ENCODE measurements at regions not wholly inside any gene's neighbourhood (a gene's known extent, or its start where the extent isn't known, plus 50 kb on each side); places are given as distances from the start of the nearest gene placed in this dataset.
"Not testable (repeated sequence)": the region's sequence is repeated elsewhere in the genome, so short reads cannot be mapped to it uniquely, and the experiment has no call there.

DNA sequence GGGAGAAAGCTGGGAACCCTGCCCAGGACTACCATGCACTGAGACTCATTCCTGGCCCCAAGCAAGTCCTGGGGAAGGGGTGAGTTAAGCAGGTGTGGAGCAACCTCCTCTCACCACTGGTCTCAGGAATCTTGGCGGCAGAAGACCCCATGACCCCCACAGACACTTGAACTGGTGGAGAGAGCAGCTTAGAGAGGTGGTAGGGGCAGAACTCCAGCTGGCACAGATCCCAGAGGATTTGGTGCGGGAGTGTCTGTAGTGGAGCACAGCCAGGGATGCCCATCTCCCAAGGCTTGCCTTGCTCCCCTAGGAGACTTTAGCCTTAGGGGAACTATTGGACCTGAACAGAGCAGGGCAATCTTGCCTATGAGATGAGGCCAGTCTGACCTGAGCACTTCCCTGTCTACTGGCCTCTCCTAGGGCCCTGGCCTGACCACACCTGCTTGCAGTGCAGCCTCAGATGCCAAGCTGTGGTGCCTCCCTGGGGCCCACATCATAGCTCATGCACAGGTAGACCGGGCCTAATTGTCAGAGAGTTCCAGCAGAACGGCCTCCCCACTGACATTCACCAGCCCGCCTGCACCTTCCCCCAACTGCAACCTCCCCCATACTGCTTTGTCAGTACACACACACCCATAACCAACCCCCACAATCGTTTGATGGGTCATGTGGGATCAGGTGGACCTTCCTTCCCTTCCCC lies 78.0 kb downstream of the NAA11 start:
- no peak for DNase-seq (ENCODE audit: extremely low read depth, insufficient read length)
- TF ChIP-seq, protein P1, sequence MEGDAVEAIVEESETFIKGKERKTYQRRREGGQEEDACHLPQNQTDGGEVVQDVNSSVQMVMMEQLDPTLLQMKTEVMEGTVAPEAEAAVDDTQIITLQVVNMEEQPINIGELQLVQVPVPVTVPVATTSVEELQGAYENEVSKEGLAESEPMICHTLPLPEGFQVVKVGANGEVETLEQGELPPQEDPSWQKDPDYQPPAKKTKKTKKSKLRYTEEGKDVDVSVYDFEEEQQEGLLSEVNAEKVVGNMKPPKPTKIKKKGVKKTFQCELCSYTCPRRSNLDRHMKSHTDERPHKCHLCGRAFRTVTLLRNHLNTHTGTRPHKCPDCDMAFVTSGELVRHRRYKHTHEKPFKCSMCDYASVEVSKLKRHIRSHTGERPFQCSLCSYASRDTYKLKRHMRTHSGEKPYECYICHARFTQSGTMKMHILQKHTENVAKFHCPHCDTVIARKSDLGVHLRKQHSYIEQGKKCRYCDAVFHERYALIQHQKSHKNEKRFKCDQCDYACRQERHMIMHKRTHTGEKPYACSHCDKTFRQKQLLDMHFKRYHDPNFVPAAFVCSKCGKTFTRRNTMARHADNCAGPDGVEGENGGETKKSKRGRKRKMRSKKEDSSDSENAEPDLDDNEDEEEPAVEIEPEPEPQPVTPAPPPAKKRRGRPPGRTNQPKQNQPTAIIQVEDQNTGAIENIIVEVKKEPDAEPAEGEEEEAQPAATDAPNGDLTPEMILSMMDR (IDR thresholded peaks at IDR 0.05; ENCODE audit: insufficient read depth, low read length, poor library complexity, severe bottlenecking), result no peak
- Histone ChIP-seq H3K4me3 (replicated peaks; ENCODE audit: low read depth, low read length) (no peak overlapping the region), H3K36me3 (ENCODE audit: control insufficient read depth, insufficient read depth, low read length) (no peaks in the 10 kb centered on the region), H3K27me3 (replicated peaks; ENCODE audit: control insufficient read depth, insufficient read depth, low read length) (no peaks in the 10 kb centered on the region)

DNA sequence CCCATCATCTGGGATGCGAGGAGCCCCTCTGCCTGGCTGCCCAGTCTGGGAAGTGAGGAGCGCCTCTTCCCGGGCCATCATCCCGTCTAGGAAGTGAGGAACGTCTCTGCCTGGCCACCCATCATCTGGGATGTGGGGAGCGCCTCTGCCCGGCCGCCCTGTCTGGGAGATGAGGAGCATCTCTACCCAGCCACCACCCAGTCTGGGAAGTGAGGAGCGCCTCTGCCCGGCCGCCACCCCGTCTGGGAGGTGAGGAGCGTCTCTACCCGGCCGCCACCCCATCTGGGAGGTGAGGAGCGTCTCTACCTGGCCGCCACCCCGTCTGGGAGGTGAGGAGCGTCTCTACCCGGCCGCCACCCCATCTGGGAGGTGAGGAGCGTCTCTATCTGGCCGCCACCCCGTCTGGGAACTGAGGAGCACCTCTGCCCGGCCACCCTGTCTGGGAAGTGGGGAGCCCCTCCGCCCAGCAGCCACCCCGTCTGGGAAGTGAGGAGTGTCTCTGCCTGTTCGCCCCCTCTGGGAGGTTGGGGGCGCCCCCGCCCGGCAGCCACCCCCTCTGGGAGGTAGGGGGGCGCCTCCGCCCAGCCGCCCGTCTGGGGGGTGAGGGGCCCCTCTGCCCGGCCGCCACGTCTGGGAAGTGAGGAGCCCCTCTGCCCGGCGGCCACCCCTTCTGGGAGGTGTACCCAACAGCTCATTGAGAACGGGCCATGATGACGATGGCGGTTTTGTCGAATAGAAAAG lies 80.5 kb downstream of the NAA11 start:
- H3K27me3 ChIP-seq (replicated peaks; ENCODE audit: control insufficient read depth, insufficient read depth, low read length), result not testable (repeated sequence)

DNA sequence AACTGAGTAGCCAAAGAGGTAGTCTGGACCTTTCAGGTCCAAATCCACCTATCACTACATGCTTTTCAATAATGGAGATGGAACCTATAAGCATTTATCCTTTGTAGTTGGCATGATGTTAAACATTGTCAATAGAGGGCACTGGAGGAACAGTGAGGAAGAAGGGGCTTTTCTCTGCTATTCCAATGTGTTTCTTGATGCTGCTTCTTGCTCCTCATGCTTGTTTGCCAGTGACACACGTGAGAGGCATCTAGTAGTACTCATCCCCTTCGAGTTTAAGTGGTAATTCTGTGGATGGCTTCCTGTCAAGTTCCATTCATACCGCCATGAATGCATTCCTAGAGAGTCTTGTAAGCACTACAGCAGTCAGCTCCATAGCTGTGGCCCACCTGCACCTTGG lies 84.0 kb downstream of the NAA11 start:
- DNase-seq (ENCODE audit: extremely low read depth, insufficient read length), result no peak
- no peaks in the 10 kb centered on the region for H3K36me3 ChIP-seq (ENCODE audit: control insufficient read depth, insufficient read depth, low read length)
- no peaks in the 10 kb centered on the region for H3K27me3 ChIP-seq (replicated peaks; ENCODE audit: control insufficient read depth, insufficient read depth, low read length)
- TF ChIP-seq, protein P1 (IDR thresholded peaks at IDR 0.05; ENCODE audit: insufficient read depth, low read length, poor library complexity, severe bottlenecking), result peak; percentile 5
- no peak overlapping the region for H3K4me3 ChIP-seq (replicated peaks; ENCODE audit: low read depth, low read length)

More for the DNA sequence above, 80.5 kb downstream of the NAA11 start:
- DNase-seq (ENCODE audit: extremely low read depth, insufficient read length); H3K4me3 ChIP-seq (replicated peaks; ENCODE audit: low read depth, low read length); H3K36me3 ChIP-seq (ENCODE audit: control insufficient read depth, insufficient read depth, low read length): not testable (repeated sequence)

DNA sequence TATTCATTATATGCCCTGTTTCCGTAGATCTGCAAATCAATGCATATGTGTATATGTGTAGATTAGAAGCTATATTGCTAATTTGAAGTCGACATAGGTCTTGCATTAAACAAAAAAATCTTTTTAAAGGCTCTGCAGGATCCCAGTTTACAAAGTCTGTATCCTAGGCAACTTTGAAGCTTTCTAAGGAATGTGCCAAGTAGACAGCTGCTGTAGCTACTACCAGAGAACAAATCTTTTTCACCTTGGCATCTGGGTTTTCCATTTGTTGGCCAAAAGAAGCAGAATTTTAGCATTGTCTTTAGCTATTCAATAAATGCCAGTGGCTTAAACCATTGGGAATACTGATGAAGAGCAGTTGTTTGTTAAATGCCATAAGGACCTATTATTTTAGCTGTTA lies 88.0 kb downstream of the NAA11 start:
- TF ChIP-seq, protein P1 (IDR thresholded peaks at IDR 0.05; ENCODE audit: insufficient read depth, low read length, poor library complexity, severe bottlenecking), result no peak
- no peak overlapping the region for H3K4me3 ChIP-seq (replicated peaks; ENCODE audit: low read depth, low read length)
- DNase-seq (ENCODE audit: extremely low read depth, insufficient read length), result no peak
- H3K27me3 ChIP-seq (replicated peaks; ENCODE audit: control insufficient read depth, insufficient read depth, low read length), result no peaks in the 10 kb centered on the region
- no peaks in the 10 kb centered on the region for H3K36me3 ChIP-seq (ENCODE audit: control insufficient read depth, insufficient read depth, low read length)

DNA sequence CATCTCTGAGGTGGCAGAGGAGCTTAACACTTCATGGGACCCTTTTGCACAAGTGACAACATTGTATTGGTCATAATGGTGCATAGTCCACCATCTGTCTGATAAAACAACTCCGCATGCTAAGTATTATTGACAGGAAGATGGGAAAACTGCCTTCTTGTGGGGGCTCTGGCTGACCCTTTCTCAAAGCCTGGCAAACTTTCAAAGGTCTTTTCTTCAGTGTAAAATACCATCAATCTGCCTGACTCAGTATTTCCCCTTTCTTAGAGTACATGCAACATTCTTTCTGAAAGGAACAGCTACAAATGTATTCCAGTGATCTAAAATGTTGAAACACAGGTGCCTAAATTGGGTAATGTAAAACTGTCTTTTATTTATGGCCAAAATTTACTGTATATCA lies 89.1 kb downstream of the NAA11 start:
- no peak overlapping the region for H3K4me3 ChIP-seq (replicated peaks; ENCODE audit: low read depth, low read length)
- TF ChIP-seq, protein P1 (IDR thresholded peaks at IDR 0.05; ENCODE audit: insufficient read depth, low read length, poor library complexity, severe bottlenecking), result no peak
- H3K36me3 ChIP-seq (ENCODE audit: control insufficient read depth, insufficient read depth, low read length), result no peaks in the 10 kb centered on the region
- no peak for DNase-seq (ENCODE audit: extremely low read depth, insufficient read length)
- H3K27me3 ChIP-seq (replicated peaks; ENCODE audit: control insufficient read depth, insufficient read depth, low read length), result no peaks in the 10 kb centered on the region

DNA sequence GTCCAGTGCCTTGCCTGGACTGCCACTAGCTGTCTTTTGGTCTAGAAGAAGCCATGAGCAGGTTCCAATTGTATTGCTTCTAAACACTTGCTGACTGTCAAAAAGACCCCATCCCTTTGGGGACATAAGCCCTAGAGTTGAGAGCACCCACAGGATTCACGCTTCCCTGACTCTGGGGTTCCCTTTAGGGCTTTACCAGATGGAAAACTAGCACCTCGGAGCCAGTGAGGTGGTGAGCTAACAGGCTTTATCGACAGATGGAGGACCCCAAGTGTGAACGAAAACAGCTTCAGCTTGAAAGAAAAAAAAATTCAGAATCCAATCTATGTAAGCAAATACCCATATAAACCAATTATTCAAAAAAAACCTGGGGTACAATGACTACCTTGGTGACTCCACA lies 90.8 kb downstream of the NAA11 start:
- no peak for DNase-seq (ENCODE audit: extremely low read depth, insufficient read length)
- TF ChIP-seq, protein P1 (IDR thresholded peaks at IDR 0.05; ENCODE audit: insufficient read depth, low read length, poor library complexity, severe bottlenecking), result no peak
- H3K4me3 ChIP-seq (replicated peaks; ENCODE audit: low read depth, low read length), result no peak overlapping the region
- no peaks in the 10 kb centered on the region for H3K27me3 ChIP-seq (replicated peaks; ENCODE audit: control insufficient read depth, insufficient read depth, low read length)
- H3K36me3 ChIP-seq (ENCODE audit: control insufficient read depth, insufficient read depth, low read length), result no peaks in the 10 kb centered on the region
